Trophoblast cell (in vitro differentiated cells and primary cell): ENCODE measurements at regions not wholly inside any gene's neighbourhood (a gene's known extent, or its start where the extent isn't known, plus 50 kb on each side); places are given as distances from the start of the nearest gene placed in this dataset.

Source experiments
- DNase-seq, 2 donors: peaks; one replicate each; pipeline ENCODE4 v3.0.0-alpha.2; 2016
- H2AFZ ChIP-seq: 2 replicates; pipeline ENCODE4 v1.6.1; 2013; ENCODE audit warnings: low read length, moderate library complexity, mild to moderate bottlenecking; ENCODE audit not compliant: insufficient read depth, poor library complexity
- H2AK5ac ChIP-seq: 2 replicates; pipeline ENCODE4 v1.6.1; 2013; ENCODE audit warnings: mild to moderate bottlenecking, low read length
- H2BK120ac ChIP-seq: 2 replicates; pipeline ENCODE4 v1.6.1; 2013; ENCODE audit warnings: low read length, mild to moderate bottlenecking, moderate library complexity; ENCODE audit not compliant: insufficient read depth, poor library complexity
- H2BK12ac ChIP-seq: 2 replicates; pipeline ENCODE4 v1.6.1; 2013; ENCODE audit warnings: mild to moderate bottlenecking, low read length, moderate library complexity
- H2BK5ac ChIP-seq: 2 replicates; pipeline ENCODE4 v1.6.1; 2013; ENCODE audit warnings: low read length, low read depth, moderate library complexity, mild to moderate bottlenecking; ENCODE audit not compliant: poor library complexity
- H3K14ac ChIP-seq: 2 replicates; pipeline ENCODE4 v1.6.1; 2013; ENCODE audit warnings: mild to moderate bottlenecking, low read length
- H3K18ac ChIP-seq: 2 replicates; pipeline ENCODE4 v1.6.1; 2013; ENCODE audit warnings: mild to moderate bottlenecking, low read length
- H3K23ac ChIP-seq: 2 replicates; pipeline ENCODE4 v1.6.1; 2013; ENCODE audit warnings: low read length
- H3K27ac ChIP-seq: 2 replicates; pipeline ENCODE4 v1.5.1; 2013; ENCODE audit warnings: low read depth, mild to moderate bottlenecking, inconsistent platforms, low read length, moderate library complexity
- H3K27me3 ChIP-seq: 2 replicates; pipeline ENCODE4 v1.6.1; 2013; ENCODE audit warnings: inconsistent platforms, mild to moderate bottlenecking, low read length, moderate library complexity; ENCODE audit not compliant: insufficient read depth
- H3K36me3 ChIP-seq, 2 experiments: 1 replicate in 1 of 2; 2 replicates in 1 of 2; pipeline ENCODE4 v1.6.1; 2013; ENCODE audit warnings: low read length in 2 of 2, mild to moderate bottlenecking in 2 of 2, moderate library complexity in 1 of 2; ENCODE audit not compliant: insufficient read depth in 2 of 2, control insufficient read depth in 1 of 2
- H3K4ac ChIP-seq: 2 replicates; pipeline ENCODE4 v1.6.1; 2013; ENCODE audit warnings: low read depth, mild to moderate bottlenecking, low read length, moderate library complexity
- H3K4me1 ChIP-seq, 2 experiments: 1 replicate in 1 of 2; 2 replicates in 1 of 2; pipeline ENCODE4 v1.6.1; 2013; ENCODE audit warnings: low read length in 2 of 2, mild to moderate bottlenecking in 2 of 2, moderate library complexity in 1 of 2; ENCODE audit not compliant: insufficient read depth in 2 of 2, control insufficient read depth in 1 of 2
- H3K4me2 ChIP-seq: 2 replicates; pipeline ENCODE4 v1.6.1; 2013; ENCODE audit warnings: inconsistent platforms, mild to moderate bottlenecking, low read length, moderate library complexity
- H3K4me3 ChIP-seq: 2 replicates; pipeline ENCODE4 v1.5.1; 2013; ENCODE audit warnings: mild to moderate bottlenecking, low read depth, low read length, inconsistent platforms
- H3K79me1 ChIP-seq: one replicate; pipeline ENCODE4 v1.6.1; 2013; ENCODE audit warnings: low read length
- H3K79me2 ChIP-seq: 2 replicates; pipeline ENCODE4 v1.6.1; 2013; ENCODE audit warnings: low read length, mild to moderate bottlenecking; ENCODE audit not compliant: control insufficient read depth, insufficient read depth, poor library complexity
- H3K9ac ChIP-seq: 2 replicates; pipeline ENCODE4 v1.6.1; 2013; ENCODE audit warnings: mild to moderate bottlenecking, low read length
- H3K9me3 ChIP-seq: 2 replicates; pipeline ENCODE4 v1.6.1; 2013; ENCODE audit warnings: low read depth, mild to moderate bottlenecking, control low read depth, inconsistent platforms, low read length; ENCODE audit not compliant: insufficient read depth
- H4K12ac ChIP-seq: 2 replicates; pipeline ENCODE4 v1.6.1; 2013; ENCODE audit warnings: low read depth, mild to moderate bottlenecking, low read length, moderate library complexity
- H4K8ac ChIP-seq: 2 replicates; pipeline ENCODE4 v1.6.1; 2013; ENCODE audit warnings: low read depth, mild to moderate bottlenecking, low read length, moderate library complexity
- H4K91ac ChIP-seq: one replicate; pipeline ENCODE4 v1.6.1; 2013; ENCODE audit warnings: low read depth, mild to moderate bottlenecking, low read length, moderate library complexity
- WGBS: extraction: QIAGEN DNeasy Blood & Tissue Kit; methylation state at CpG from one replicate; pipeline ENCODE4 v1.1.7; 2013; ENCODE audit warnings: missing lambda C conversion rate; ENCODE audit not compliant: insufficient read length, insufficient coverage; ENCODE audit errors: extremely low coverage; 5-methylcytosine and 5-hydroxymethylcytosine counted together

GRCh38 chr10:108180878-108181277 is 1016.4 kb upstream of the SORCS1 start:
- Histone ChIP-seq H4K91ac (no peak overlapping the region), H3K14ac (no peak overlapping the region), H3K36me3 (no peaks in the 10 kb centered on the region), H3K4me2 (no peak overlapping the region), H3K9me3 (no peaks in the 10 kb centered on the region), H4K8ac (no peak overlapping the region), H3K18ac (no peak overlapping the region), H2AK5ac (no peak overlapping the region), H3K9ac (no peak overlapping the region), H3K4ac (no peak overlapping the region), H3K79me2 (no peaks in the 10 kb centered on the region), H3K79me1 (no peaks in the 10 kb centered on the region), H2BK5ac (no peak overlapping the region), H2AFZ (no peak overlapping the region), H3K23ac (no peak overlapping the region), H2BK120ac (no peak overlapping the region), H3K4me1 (peaks cover 0 to 1% of the 10 kb centered on the region in 2 experiments), H3K27ac (no peak overlapping the region), H4K12ac (no peak overlapping the region), H3K4me3 (no peak overlapping the region), H3K27me3 (no peaks in the 10 kb centered on the region), H2BK12ac (no peak overlapping the region)
- no CpG with 5 or more reads among the region's 2 CpGs for WGBS
- no peak for DNase-seq

DNA sequence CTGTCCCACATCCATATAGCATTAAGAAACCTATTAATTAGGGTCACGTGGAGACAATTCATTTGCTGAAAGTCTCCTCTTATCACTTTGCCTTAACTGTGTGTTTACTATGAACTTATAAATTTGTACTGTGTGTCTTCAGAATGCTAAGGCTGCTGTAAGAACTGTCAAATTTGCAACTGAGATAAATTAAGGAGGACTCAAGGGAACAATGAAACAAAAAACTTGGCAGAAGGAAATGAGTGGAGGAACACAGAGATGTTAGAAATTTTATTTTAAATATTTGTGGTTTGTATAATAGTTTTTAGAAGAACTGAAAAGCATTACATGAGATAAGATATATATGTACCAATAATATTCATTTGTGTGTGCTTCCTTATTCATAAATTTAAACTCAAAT is 1005.3 kb upstream of the SORCS1 start:
- Histone ChIP-seq H3K9ac (no peak overlapping the region), H3K23ac (no peak overlapping the region), H3K36me3 (no peaks in the 10 kb centered on the region), H3K27me3 (no peaks in the 10 kb centered on the region), H3K79me2 (no peaks in the 10 kb centered on the region), H4K12ac (no peak overlapping the region), H2AFZ (no peak overlapping the region), H3K9me3 (no peaks in the 10 kb centered on the region), H3K14ac (no peak overlapping the region), H3K27ac (no peak overlapping the region), H3K18ac (no peak overlapping the region), H2BK12ac (no peak overlapping the region), H4K8ac (no peak overlapping the region), H3K79me1 (no peaks in the 10 kb centered on the region), H2BK120ac (no peak overlapping the region), H3K4me2 (no peak overlapping the region), H3K4me1 (no peaks in the 10 kb centered on the region), H3K4ac (no peak overlapping the region), H4K91ac (no peak overlapping the region), H2BK5ac (no peak overlapping the region), H2AK5ac (no peak overlapping the region), H3K4me3 (no peak overlapping the region)
- no CpG with 5 or more reads among the region's 1 CpG for WGBS
- DNase-seq, result no peak

DNA sequence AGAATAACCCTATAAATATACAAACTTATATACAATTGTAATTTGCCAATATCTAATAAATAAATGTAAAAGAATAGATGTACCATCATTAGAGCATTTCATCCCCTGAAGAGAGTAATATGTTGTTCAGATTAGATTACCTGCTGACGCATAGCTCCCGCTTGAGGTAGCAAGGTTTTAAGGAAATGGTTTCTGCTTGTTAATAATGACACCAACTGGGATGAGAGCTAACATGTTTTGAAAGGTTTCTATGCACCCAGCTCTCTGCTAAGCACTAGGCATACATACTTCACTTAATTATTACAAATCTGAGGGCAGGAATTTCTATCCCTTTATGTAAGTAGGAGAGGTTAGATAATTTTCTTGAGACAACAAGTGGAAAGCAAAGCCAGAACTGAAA is 1003.3 kb upstream of the SORCS1 start:
- Histone ChIP-seq H2AK5ac (no peak overlapping the region), H2BK12ac (no peak overlapping the region), H3K4me2 (no peak overlapping the region), H3K27ac (no peak overlapping the region), H3K14ac (no peak overlapping the region), H3K36me3 (no peaks in the 10 kb centered on the region), H4K91ac (no peak overlapping the region), H3K4me1 (no peaks in the 10 kb centered on the region), H2BK120ac (no peak overlapping the region), H3K27me3 (no peaks in the 10 kb centered on the region), H3K4me3 (no peak overlapping the region), H3K9me3 (no peaks in the 10 kb centered on the region), H3K23ac (no peak overlapping the region), H4K8ac (no peak overlapping the region), H2AFZ (no peak overlapping the region), H3K9ac (no peak overlapping the region), H3K79me2 (no peaks in the 10 kb centered on the region), H2BK5ac (no peak overlapping the region), H3K18ac (no peak overlapping the region), H3K4ac (no peak overlapping the region), H4K12ac (no peak overlapping the region), H3K79me1 (no peaks in the 10 kb centered on the region)
- DNase-seq, result no peak
- WGBS, result no CpG with 5 or more reads among the region's 2 CpGs

GRCh38 chr10:108166401-108166800 is 1001.9 kb upstream of the SORCS1 start:
- no peak overlapping the region for H2BK120ac ChIP-seq
- H3K27ac ChIP-seq, result no peak overlapping the region
- H3K79me2 ChIP-seq, result no peaks in the 10 kb centered on the region
- H3K14ac ChIP-seq, result no peak overlapping the region
- H3K4me1 ChIP-seq, result no peaks in the 10 kb centered on the region
- no CpG with 5 or more reads among the region's 7 CpGs for WGBS
- H3K4me2 ChIP-seq, result no peak overlapping the region
- no peak overlapping the region for H3K4me3 ChIP-seq
- H3K23ac ChIP-seq, result no peak overlapping the region
- no peak overlapping the region for H4K12ac ChIP-seq
- H3K9me3 ChIP-seq, result no peaks in the 10 kb centered on the region
- H3K4ac ChIP-seq, result no peak overlapping the region
- H4K91ac ChIP-seq, result no peak overlapping the region
- H3K18ac ChIP-seq, result no peak overlapping the region
- H2BK12ac ChIP-seq, result no peak overlapping the region
- H4K8ac ChIP-seq, result no peak overlapping the region
- no peak overlapping the region for H2BK5ac ChIP-seq
- H3K79me1 ChIP-seq, result no peaks in the 10 kb centered on the region
- H3K27me3 ChIP-seq, result no peaks in the 10 kb centered on the region
- no peak for DNase-seq
- H3K36me3 ChIP-seq, result no peaks in the 10 kb centered on the region
- no peak overlapping the region for H2AK5ac ChIP-seq
- H2AFZ ChIP-seq, result no peak overlapping the region
- no peak overlapping the region for H3K9ac ChIP-seq
